Urothelium cell line (cell line): ENCODE measurements at regions not wholly inside any gene's neighbourhood (a gene's known extent, or its start where the extent isn't known, plus 50 kb on each side); places are given as distances from the start of the nearest gene placed in this dataset.

Experiments used
- DNase-seq: peaks from one replicate; pipeline ENCODE4 v3.0.0; 2011; ENCODE audit warnings: low spot score, mixed read lengths
- FAIRE-seq: peaks from 2 replicates; lab custom pipeline; 2011; peaks lifted over from hg19 to GRCh38; lab: Jason Lieb, UNC

GRCh38 chrX:63993936-63994335 lies 208.9 kb upstream of the ARHGEF9 start:
- no peak for DNase-seq
- no peak for FAIRE-seq

GRCh38 chrX:63985906-63986305 lies 200.9 kb upstream of the ARHGEF9 start:
- FAIRE-seq (no peak), DNase-seq (no peak)

GRCh38 chrX:63979480-63979879 lies 194.5 kb upstream of the ARHGEF9 start:
- FAIRE-seq, result no peak
- DNase-seq, result no peak

- DNase-seq, result no peak
- no peak for FAIRE-seq
Measured at GRCh38 chrX:63967551-63967950, 182.5 kb upstream of the ARHGEF9 start.

- DNase-seq, result no peak
- FAIRE-seq, result no peak
Measured at GRCh38 chrX:63963095-63963784, 178.2 kb upstream of the ARHGEF9 start.

- no peak for DNase-seq
- FAIRE-seq, result no peak
Measured at GRCh38 chrX:63961964-63962363, 176.9 kb upstream of the ARHGEF9 start.

GRCh38 chrX:63959975-63960374 lies 175.0 kb upstream of the ARHGEF9 start:
- DNase-seq (no peak), FAIRE-seq (no peak)

GRCh38 chrX:63958134-63958865 lies 173.3 kb upstream of the ARHGEF9 start:
- FAIRE-seq (no peak), DNase-seq (no peak)

- no peak for FAIRE-seq
Measured at GRCh38 chrX:63935835-63936234, 150.8 kb upstream of the ARHGEF9 start.

GRCh38 chrX:63934791-63935190 lies 149.8 kb upstream of the ARHGEF9 start:
- DNase-seq (no peak), FAIRE-seq (no peak)

More at GRCh38 chrX:63935835-63936234, 150.8 kb upstream of the ARHGEF9 start:
- DNase-seq, result no peak

GRCh38 chrX:63934160-63934559 lies 149.1 kb upstream of the ARHGEF9 start:
- no peak for FAIRE-seq
- DNase-seq, result no peak

GRCh38 chrX:63932907-63933306 lies 147.9 kb upstream of the ARHGEF9 start:
- DNase-seq, result no peak
- no peak for FAIRE-seq

GRCh38 chrX:63932006-63932405 lies 147.0 kb upstream of the ARHGEF9 start:
- FAIRE-seq, result no peak
- no peak for DNase-seq

- peak; percentile 54 for DNase-seq
- FAIRE-seq, result no peak
Measured at GRCh38 chrX:63930140-63930539, 145.1 kb upstream of the ARHGEF9 start.

- FAIRE-seq (no peak), DNase-seq (no peak)
Measured at GRCh38 chrX:63929608-63930007, 144.6 kb upstream of the ARHGEF9 start.

GRCh38 chrX:63927848-63928247 lies 142.8 kb upstream of the ARHGEF9 start:
- no peak for FAIRE-seq

GRCh38 chrX:63922221-63922620 lies 137.2 kb upstream of the ARHGEF9 start:
- peak; percentile 53 for DNase-seq
- FAIRE-seq, result no peak

More at GRCh38 chrX:63927848-63928247, 142.8 kb upstream of the ARHGEF9 start:
- DNase-seq, result no peak

GRCh38 chrX:63920875-63921274 lies 135.9 kb upstream of the ARHGEF9 start:
- no peak for FAIRE-seq
- DNase-seq, result no peak

GRCh38 chrX:63919081-63919480 lies 134.1 kb upstream of the ARHGEF9 start:
- FAIRE-seq, result no peak
- no peak for DNase-seq

GRCh38 chrX:63918611-63919010 lies 133.6 kb upstream of the ARHGEF9 start:
- DNase-seq (no peak), FAIRE-seq (no peak)

- FAIRE-seq, result no peak
- DNase-seq, result no peak
Measured at GRCh38 chrX:63917296-63917695, 132.3 kb upstream of the ARHGEF9 start.

GRCh38 chrX:63913719-63914118 lies 128.7 kb upstream of the ARHGEF9 start:
- FAIRE-seq, result no peak
- DNase-seq, result no peak
